Stimulated activated CD8-positive, alpha-beta memory T cell treated with anti-CD3 and anti-CD28 coated beads, Interleukin-7, amount 100 ng/mL, for 48 hours (primary cell): ENCODE measurements at regions not wholly inside any gene's neighbourhood (a gene's known extent, or its start where the extent isn't known, plus 50 kb on each side); places are given as distances from the start of the nearest gene placed in this dataset.
"Not testable (repeated sequence)": the region's sequence is repeated elsewhere in the genome, so short reads cannot be mapped to it uniquely, and the experiment has no call there.

Experiments used
- DNase-seq, 2 donors: peaks; one replicate each; pipeline ENCODE4 v3.0.0-alpha.2; 2020; ENCODE audit warnings: low read depth in 1 of 2; ENCODE audit errors: extremely low read depth in 1 of 2

DNA sequence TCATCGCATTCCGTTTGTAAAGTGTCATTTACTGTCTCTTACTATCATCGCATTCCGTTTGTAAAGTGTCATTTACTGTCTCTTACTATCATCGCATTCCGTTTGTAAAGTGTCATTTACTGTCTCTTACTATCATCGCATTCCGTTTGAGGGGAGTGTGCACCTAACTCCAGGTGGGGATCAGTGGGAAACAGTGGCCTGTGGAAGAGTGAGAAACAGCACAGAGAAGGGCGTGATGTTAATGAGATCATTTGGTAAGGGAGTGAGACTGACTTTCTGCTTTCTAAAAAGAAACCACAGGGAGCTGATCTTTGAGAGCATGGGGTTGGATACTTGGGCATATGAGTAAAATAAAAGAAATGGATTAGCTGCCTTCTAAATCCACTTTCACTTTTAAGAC, 77.5 kb upstream of the ZPLD1 start:
- not testable (repeated sequence) for DNase-seq

DNA sequence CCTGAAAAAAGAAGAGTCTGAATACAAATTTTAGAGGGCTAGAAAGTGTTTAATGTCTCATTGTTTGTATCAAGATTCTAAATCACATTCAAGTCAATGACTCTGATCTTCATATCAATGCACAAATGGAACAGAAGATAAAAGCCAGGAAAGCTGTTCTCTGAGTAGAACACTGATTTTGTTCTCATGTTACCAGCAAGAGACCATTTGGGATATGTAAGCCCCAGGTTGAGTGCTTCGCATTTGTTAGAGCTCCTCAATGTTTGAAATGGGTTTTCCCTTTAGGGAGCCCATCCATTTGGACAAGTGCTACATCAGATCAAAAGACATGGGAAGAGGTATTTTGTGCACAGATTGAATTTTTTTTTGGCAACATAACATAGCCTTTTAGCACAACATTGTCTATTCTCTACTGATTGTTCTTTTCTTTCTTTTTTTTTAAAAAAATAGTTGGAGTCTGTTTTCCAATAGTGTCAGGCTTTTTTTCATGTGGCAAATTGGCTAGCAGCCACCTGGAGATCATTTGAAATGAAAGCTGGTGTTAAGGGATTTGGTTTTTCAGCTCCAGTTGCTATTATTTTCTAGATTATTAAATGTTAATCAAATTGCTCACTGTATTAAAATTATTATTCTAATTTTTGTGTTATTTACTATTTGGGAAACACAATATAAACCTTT, 74.5 kb upstream of the ZPLD1 start:
- no peak for DNase-seq

DNA sequence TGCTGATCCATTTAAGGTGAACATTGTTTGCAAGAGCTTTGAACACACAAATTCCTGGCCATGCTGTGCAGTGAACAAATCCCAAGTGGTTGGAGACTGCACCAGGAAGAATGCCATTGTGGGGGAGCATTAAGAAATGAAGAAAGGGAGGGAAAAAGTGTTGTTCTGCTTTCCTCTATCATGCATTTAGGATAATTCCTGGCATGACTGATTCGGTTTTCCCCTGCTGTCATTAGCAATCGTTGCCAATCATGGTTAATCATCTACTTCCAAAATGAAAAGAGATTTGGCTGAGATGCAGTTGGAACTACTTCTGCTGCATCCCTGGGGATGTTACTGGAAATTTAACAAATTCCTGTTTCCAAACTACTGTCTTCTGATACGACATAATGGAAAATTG, 73.7 kb upstream of the ZPLD1 start:
- no peak for DNase-seq

- not testable (repeated sequence) for DNase-seq
Observed at GRCh38 chr3:102366116-102366515, 68.7 kb upstream of the ZPLD1 start.

DNA sequence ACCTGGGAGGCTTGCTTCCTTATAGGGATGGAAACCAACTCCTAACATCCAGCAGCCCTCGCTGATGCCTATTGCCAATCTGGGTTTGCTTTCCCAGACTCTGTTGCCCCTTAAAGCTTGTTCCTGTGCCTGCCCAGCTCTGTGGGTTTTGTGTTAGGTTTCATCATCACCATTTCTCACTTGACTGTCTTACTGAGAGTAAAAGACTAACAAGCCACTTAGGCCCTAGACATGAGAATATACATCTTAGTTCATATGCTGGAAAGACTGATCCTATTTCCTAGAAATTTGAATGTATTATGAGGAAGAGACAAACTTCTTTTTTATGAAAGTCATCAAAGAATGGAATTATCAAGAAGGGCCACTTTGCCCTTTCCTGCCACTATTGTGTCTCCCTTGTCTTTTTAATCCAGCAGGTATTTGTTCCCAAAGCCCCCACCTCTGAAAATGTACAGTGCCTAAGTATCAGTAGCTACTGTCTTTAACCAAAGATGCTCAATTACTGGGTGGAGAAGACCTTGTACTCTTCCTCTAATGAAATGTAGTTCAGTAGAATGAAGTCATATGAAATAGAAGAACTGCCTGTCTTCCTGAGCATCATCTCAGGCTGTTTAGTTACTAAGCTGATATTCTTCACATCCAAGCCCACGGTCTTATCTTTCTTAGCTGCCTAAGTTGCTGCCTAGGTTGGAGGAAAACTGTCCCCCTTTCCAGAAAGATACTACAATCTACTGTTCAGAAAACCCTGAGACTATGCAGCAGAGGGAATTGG, 59.8 kb upstream of the ZPLD1 start:
- no peak for DNase-seq

DNA sequence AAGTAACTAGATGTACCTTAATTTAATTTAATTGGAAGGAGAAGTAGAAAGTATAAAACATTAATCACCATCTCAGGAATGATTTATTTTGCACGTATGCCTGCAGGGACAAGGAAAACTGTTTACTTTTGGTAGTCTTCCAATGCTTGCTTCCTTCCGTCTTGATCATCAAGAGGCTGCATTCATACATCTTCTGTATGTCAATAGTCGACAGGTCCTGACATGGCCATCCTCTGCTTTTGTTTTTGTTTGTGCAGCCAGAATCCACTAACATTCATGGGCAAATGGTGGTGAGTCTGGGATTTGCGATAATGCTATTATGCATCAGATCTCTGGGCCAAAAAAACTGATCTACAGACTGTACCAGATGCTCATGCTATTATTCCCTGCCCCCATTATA, 56.6 kb upstream of the ZPLD1 start:
- no peak for DNase-seq

DNA sequence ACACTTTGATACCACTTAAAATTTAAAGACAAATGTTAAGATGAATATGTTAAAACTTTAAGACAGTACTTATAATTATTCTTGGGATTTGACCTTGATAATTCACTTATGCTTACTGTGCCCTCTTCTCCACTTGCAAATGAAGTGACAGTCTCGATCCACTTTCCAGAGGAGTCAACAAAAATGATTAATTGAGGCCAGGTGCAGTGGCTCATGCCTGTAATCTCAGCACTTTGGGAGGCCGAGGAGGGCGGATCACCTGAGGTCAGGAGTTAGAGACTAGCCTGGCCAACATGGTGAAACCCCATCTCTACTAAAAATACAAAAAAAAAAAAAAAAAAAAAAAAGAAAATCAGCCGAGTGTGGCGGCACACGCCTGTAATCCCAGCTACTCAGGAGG, 52.6 kb upstream of the ZPLD1 start:
- DNase-seq, result not testable (repeated sequence)
